ENCODE measurements at regions not wholly inside any gene's neighbourhood (a gene's known extent, or its start where the extent isn't known, plus 50 kb on each side); places are given as distances from the start of the nearest gene placed in this dataset.

DNA sequence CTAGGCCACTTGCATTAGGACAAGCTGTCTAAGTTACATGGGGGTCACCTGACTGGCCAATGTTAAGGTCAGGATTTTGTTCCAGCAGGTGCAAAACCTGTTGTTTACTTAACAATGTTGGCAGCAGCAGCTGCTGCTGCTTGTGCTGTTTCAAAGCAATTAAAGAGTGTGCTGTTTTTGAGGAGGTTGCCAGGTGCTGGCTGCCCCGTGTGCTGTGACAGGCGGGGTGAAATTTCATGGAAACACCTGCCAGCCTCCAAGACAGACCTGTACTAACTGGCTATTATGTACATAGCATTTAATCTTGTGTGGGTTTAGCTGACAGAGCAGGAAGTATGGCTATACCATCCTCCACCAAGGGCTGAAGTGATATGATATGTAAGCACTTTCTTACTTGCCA lies 224.9 kb downstream of the ASXL3 start:
- CTCF ChIA-PET = no interaction called here
- no peak for ATAC-seq
- no peaks in the 10 kb centered on the region for H3K9me2 ChIP-seq (replicated peaks; ENCODE audit: low read length)

More for the DNA sequence above, 224.9 kb downstream of the ASXL3 start:
- Histone ChIP-seq H3K27me3 (ENCODE audit: low read length) (no peaks in the 10 kb centered on the region), H3K4me3 (ENCODE audit: low read length) (no peak overlapping the region), H3F3A (ENCODE audit: low read length, unreplicated experiment) (no peaks in the 10 kb centered on the region), H3K4me2 (ENCODE audit: low read length) (no peak overlapping the region), H3K79me2 (ENCODE audit: low read length) (no peaks in the 10 kb centered on the region), H3K9ac (ENCODE audit: low read length) (no peak overlapping the region), H3K36me3 (ENCODE audit: low read depth, low read length) (no peaks in the 10 kb centered on the region), H3K4me1 (ENCODE audit: insufficient read depth, low read length) (no peaks in the 10 kb centered on the region), H3K27ac (ENCODE audit: low read length) (no peak overlapping the region), H4K20me1 (ENCODE audit: low read length) (no peaks in the 10 kb centered on the region), H3K9me3 (ENCODE audit: low read length) (no peaks in the 10 kb centered on the region), H2AFZ (ENCODE audit: low read length) (no peak overlapping the region)
- DNase-seq = no peak
- BruUV-seq (replicated peaks) = no TSS peak
- POLR2A ChIA-PET (ENCODE audit: unreplicated experiment) = no interaction called here
- intact Hi-C loops (cut with micrococcal nuclease) = no loop called here
- no peak for TF ChIP-seq EZH2phosphoT487 (IDR thresholded peaks at IDR 0.05; ENCODE audit: borderline replicate concordance, low read length)
- TF ChIP-seq EZH2 (IDR thresholded peaks at IDR 0.05; ENCODE audit: low read length, unreplicated experiment) = no peak
